ENCODE measurements at regions not wholly inside any gene's neighbourhood (a gene's known extent, or its start where the extent isn't known, plus 50 kb on each side); places are given as distances from the start of the nearest gene placed in this dataset.

DNA sequence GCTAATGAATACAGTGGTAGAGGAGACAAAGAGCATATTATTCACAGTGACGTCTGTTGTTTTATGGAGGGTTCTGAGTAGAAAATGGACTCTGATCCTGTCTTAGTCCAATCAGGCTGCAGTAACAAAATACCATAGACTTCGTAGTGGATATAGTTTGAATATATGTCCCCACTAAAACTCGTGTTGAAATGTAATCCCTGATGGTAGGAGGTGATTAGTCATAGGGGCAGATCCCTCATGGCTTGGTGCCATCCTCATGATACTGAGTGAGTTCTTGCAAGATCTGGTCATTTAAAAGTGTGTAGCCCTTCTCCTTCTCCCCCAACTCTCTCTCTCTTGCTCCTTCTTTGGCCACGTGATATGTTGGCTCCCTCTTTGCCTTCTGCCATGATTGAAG lies 82.5 kb downstream of the CD83 start:
- peaks cover 8% of the 10 kb centered on the region for H3K9me3 Mint-ChIP-seq (ENCODE audit: unreplicated experiment)
- FAIRE-seq, result no peak
- H3K27ac Mint-ChIP-seq (ENCODE audit: unreplicated experiment), result no peak overlapping the region

DNA sequence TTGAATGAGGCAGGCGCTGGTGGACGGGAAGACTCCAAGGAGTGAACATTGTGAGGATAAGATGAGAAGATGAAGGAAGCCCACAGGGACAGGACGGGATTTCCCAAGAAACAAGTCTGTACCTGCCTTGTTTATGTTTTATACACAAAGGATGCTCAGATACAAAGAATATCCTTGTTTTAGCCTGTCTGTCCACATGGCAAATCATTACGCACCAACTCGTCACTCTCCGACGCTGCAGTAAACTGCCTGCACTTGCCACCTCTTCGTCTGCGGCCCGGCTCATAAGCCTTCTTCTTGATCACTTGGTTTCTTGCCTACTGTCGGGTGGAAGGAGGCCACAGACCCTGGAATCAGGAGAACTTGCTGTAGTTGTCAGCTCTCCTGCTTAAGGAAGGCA lies 85.4 kb downstream of the CD83 start:
- Mint-ChIP-seq H3K9me3 (ENCODE audit: unreplicated experiment) (peaks cover 8% of the 10 kb centered on the region), H3K4me1 (ENCODE audit: low read depth, unreplicated experiment) (no peaks in the 10 kb centered on the region), H3K27me3 (ENCODE audit: low read depth, unreplicated experiment) (peaks cover 11% of the 10 kb centered on the region), H3K4me3 (ENCODE audit: unreplicated experiment) (no peak overlapping the region), H3K27ac (ENCODE audit: unreplicated experiment) (no peak overlapping the region), H3K36me3 (ENCODE audit: low read depth, unreplicated experiment) (peaks cover 2% of the 10 kb centered on the region)
- no peak overlapping the region for H3K27ac ChIP-seq (ENCODE audit: low read depth, low read length)
- DNase-seq (ENCODE audit: low read depth) (no peak), FAIRE-seq (no peak)
- H3K27me3 ChIP-seq (ENCODE audit: insufficient read depth, low read length), result peaks cover 4% of the 10 kb centered on the region
- no peak overlapping the region for H2AFZ ChIP-seq (ENCODE audit: low read depth, low read length)
- no peaks in the 10 kb centered on the region for H3K9me3 ChIP-seq (ENCODE audit: insufficient read depth, low read depth, low read length)
- H3K4me2 ChIP-seq (ENCODE audit: low read length), result no peak overlapping the region
- no peak for TF ChIP-seq EZH2 (IDR thresholded peaks at IDR 0.05; ENCODE audit: insufficient read depth, low read length)
- TF ChIP-seq, protein P1, sequence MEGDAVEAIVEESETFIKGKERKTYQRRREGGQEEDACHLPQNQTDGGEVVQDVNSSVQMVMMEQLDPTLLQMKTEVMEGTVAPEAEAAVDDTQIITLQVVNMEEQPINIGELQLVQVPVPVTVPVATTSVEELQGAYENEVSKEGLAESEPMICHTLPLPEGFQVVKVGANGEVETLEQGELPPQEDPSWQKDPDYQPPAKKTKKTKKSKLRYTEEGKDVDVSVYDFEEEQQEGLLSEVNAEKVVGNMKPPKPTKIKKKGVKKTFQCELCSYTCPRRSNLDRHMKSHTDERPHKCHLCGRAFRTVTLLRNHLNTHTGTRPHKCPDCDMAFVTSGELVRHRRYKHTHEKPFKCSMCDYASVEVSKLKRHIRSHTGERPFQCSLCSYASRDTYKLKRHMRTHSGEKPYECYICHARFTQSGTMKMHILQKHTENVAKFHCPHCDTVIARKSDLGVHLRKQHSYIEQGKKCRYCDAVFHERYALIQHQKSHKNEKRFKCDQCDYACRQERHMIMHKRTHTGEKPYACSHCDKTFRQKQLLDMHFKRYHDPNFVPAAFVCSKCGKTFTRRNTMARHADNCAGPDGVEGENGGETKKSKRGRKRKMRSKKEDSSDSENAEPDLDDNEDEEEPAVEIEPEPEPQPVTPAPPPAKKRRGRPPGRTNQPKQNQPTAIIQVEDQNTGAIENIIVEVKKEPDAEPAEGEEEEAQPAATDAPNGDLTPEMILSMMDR (IDR thresholded peaks at IDR 0.05; ENCODE audit: insufficient read depth, low read depth, low read length), result no peak
- no peaks in the 10 kb centered on the region for H3K4me1 ChIP-seq (ENCODE audit: insufficient read depth, low read length)
- H3K4me3 ChIP-seq (ENCODE audit: insufficient read depth, low read depth, low read length), result no peak overlapping the region
- H3K36me3 ChIP-seq (ENCODE audit: insufficient read depth, low read length), result no peaks in the 10 kb centered on the region
- H3K9ac ChIP-seq (ENCODE audit: low read length), result no peak overlapping the region
- H4K20me1 ChIP-seq (ENCODE audit: insufficient read depth, low read length), result no peaks in the 10 kb centered on the region
- no peaks in the 10 kb centered on the region for H3K79me2 ChIP-seq (ENCODE audit: insufficient read depth, low read length)

More for the DNA sequence above, 82.5 kb downstream of the CD83 start:
- H3K27ac ChIP-seq (ENCODE audit: low read depth, low read length), result no peak overlapping the region
- Mint-ChIP-seq H3K4me3 (ENCODE audit: unreplicated experiment) (no peak overlapping the region), H3K36me3 (ENCODE audit: low read depth, unreplicated experiment) (peaks cover 2% of the 10 kb centered on the region), H3K27me3 (ENCODE audit: low read depth, unreplicated experiment) (peaks cover 7% of the 10 kb centered on the region), H3K4me1 (ENCODE audit: low read depth, unreplicated experiment) (peaks cover 3% of the 10 kb centered on the region)
- H3K4me1 ChIP-seq (ENCODE audit: insufficient read depth, low read length), result no peaks in the 10 kb centered on the region
- no peaks in the 10 kb centered on the region for H3K9me3 ChIP-seq (ENCODE audit: insufficient read depth, low read depth, low read length)
- H3K9ac ChIP-seq (ENCODE audit: low read length), result no peak overlapping the region
- H4K20me1 ChIP-seq (ENCODE audit: insufficient read depth, low read length), result no peaks in the 10 kb centered on the region
- no peaks in the 10 kb centered on the region for H3K36me3 ChIP-seq (ENCODE audit: insufficient read depth, low read length)
- H3K4me3 ChIP-seq (ENCODE audit: insufficient read depth, low read depth, low read length), result no peak overlapping the region
- H2AFZ ChIP-seq (ENCODE audit: low read depth, low read length), result no peak overlapping the region
- no peak for TF ChIP-seq EZH2 (IDR thresholded peaks at IDR 0.05; ENCODE audit: insufficient read depth, low read length)
- TF ChIP-seq, protein P1 (IDR thresholded peaks at IDR 0.05; ENCODE audit: insufficient read depth, low read depth, low read length), result no peak
- no peak overlapping the region for H3K4me2 ChIP-seq (ENCODE audit: low read length)
- peak; percentile 19 for DNase-seq (ENCODE audit: low read depth)
- H3K27me3 ChIP-seq (ENCODE audit: insufficient read depth, low read length), result peaks cover 4% of the 10 kb centered on the region
- no peaks in the 10 kb centered on the region for H3K79me2 ChIP-seq (ENCODE audit: insufficient read depth, low read length)

DNA sequence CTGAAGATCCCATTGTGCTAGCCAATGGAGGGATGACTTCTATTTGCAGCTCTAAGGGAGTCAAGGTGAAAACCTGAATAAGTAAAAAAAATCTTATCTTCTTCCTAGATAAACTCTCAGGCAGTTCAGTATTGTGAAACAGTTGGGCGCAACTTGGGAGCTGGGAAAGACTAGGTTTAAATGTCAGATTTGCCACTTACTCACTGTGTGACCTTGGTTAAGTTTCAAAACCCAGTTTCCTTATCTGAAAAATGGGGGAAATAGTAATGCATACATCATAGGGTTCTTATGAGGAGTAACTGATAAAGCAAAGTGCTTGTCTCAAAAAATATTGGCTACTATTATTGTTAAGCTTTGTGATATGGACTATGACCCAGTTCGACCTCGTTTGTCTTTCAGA lies 88.8 kb downstream of the CD83 start:
- peaks cover 10% of the 10 kb centered on the region for H3K27me3 Mint-ChIP-seq (ENCODE audit: low read depth, unreplicated experiment)
- no peak for FAIRE-seq
- Histone ChIP-seq H3K27me3 (ENCODE audit: insufficient read depth, low read length) (no peaks in the 10 kb centered on the region), H3K36me3 (ENCODE audit: insufficient read depth, low read length) (no peaks in the 10 kb centered on the region), H2AFZ (ENCODE audit: low read depth, low read length) (no peak overlapping the region), H3K79me2 (ENCODE audit: insufficient read depth, low read length) (no peaks in the 10 kb centered on the region), H3K9me3 (ENCODE audit: insufficient read depth, low read depth, low read length) (no peaks in the 10 kb centered on the region), H4K20me1 (ENCODE audit: insufficient read depth, low read length) (no peaks in the 10 kb centered on the region), H3K4me3 (ENCODE audit: insufficient read depth, low read depth, low read length) (no peak overlapping the region), H3K4me1 (ENCODE audit: insufficient read depth, low read length) (peaks cover 8% of the 10 kb centered on the region), H3K9ac (ENCODE audit: low read length) (no peak overlapping the region), H3K4me2 (ENCODE audit: low read length) (no peak overlapping the region), H3K27ac (ENCODE audit: low read depth, low read length) (no peak overlapping the region)
- no peaks in the 10 kb centered on the region for H3K4me1 Mint-ChIP-seq (ENCODE audit: low read depth, unreplicated experiment)
- no peak for DNase-seq (ENCODE audit: low read depth)
- no peak overlapping the region for H3K27ac Mint-ChIP-seq (ENCODE audit: unreplicated experiment)
- no peaks in the 10 kb centered on the region for H3K36me3 Mint-ChIP-seq (ENCODE audit: low read depth, unreplicated experiment)
- H3K9me3 Mint-ChIP-seq (ENCODE audit: unreplicated experiment), result peaks cover 3% of the 10 kb centered on the region
- TF ChIP-seq, protein P1 (IDR thresholded peaks at IDR 0.05; ENCODE audit: insufficient read depth, low read depth, low read length), result no peak
- no peak for TF ChIP-seq EZH2 (IDR thresholded peaks at IDR 0.05; ENCODE audit: insufficient read depth, low read length)
- no peak overlapping the region for H3K4me3 Mint-ChIP-seq (ENCODE audit: unreplicated experiment)
